ENCODE measurements at regions not wholly inside any gene's neighbourhood (a gene's known extent, or its start where the extent isn't known, plus 50 kb on each side); places are given as distances from the start of the nearest gene placed in this dataset.

DNA sequence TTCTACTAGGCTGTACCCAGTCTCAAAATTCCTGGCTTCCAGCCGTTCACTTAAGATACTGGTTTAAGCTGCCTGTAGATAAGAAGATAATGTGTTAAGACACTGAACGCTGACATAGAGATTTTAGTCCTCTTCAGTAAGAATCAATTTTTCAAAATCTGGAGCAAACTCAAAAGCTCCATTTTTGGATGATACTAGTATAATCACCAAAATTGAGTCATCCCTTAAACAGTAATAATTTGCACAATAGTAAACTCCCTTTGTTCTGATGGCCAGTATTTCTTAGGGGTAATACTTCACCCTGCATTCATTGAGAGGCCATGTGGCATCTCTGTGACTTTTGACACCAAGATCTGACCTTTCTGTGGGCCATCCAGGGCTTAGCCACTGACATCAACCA is 299.8 kb upstream of the USP25 start:
- Mint-ChIP-seq H3K36me3 (ENCODE audit: low read depth) (no peaks in the 10 kb centered on the region), H3K4me3 (no peak overlapping the region), H3K4me1 (no peaks in the 10 kb centered on the region), H3K27ac (no peak overlapping the region), H3K27me3 (no peaks in the 10 kb centered on the region), H3K9me3 (peaks cover 6% of the 10 kb centered on the region)
- TF ChIP-seq, protein P1, sequence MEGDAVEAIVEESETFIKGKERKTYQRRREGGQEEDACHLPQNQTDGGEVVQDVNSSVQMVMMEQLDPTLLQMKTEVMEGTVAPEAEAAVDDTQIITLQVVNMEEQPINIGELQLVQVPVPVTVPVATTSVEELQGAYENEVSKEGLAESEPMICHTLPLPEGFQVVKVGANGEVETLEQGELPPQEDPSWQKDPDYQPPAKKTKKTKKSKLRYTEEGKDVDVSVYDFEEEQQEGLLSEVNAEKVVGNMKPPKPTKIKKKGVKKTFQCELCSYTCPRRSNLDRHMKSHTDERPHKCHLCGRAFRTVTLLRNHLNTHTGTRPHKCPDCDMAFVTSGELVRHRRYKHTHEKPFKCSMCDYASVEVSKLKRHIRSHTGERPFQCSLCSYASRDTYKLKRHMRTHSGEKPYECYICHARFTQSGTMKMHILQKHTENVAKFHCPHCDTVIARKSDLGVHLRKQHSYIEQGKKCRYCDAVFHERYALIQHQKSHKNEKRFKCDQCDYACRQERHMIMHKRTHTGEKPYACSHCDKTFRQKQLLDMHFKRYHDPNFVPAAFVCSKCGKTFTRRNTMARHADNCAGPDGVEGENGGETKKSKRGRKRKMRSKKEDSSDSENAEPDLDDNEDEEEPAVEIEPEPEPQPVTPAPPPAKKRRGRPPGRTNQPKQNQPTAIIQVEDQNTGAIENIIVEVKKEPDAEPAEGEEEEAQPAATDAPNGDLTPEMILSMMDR (IDR thresholded peaks at IDR 0.05), result no peak
- CTCF ChIA-PET, result no interaction called here
- intact Hi-C loops (cut with micrococcal nuclease), result no loop called here
- POLR2A ChIA-PET, result no interaction called here
- no peak for ATAC-seq (ENCODE audit: low read depth)
- DNase-seq, result no peak

DNA sequence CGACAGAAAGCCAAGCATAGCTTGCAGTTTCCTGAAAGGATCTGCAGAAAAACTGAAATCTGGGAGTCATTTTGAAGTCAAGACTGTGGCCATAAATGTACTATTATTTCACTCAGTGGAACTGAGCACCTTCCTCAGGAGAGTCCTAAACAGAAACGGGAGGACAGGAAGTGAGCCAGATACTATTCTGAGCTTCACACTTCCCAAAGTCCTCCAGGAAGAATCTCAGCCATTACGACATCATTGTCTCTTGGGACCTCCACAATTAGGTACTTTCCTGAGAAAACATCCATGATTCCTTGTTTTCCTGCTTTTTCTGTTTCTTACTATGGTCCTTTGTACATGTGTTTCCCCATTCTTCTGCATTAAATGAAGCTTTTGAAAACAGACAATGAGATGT is 299.2 kb upstream of the USP25 start:
- H3K27ac Mint-ChIP-seq, result no peak overlapping the region
- H3K9me3 Mint-ChIP-seq, result peaks cover 6% of the 10 kb centered on the region

DNA sequence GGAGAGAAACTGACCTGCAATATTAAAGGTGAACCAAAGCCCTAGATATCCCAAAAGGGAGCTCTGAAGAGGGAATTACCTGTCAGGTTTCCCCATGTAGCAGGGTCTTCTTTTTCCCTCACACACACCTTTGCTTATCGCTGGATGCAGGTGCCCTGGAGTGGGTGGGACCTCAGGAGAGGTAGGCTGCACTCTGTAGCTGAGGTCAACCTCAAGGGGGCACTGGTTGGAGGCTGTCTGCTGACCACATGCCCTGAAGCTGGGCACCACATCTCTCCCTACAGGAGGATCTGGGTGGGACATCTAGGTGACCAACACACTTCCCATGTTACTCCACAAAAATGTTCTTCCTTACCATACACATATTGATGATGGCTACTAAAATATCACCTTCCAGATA is 298.7 kb upstream of the USP25 start:
- TF ChIP-seq, protein P1 (IDR thresholded peaks at IDR 0.05), result no peak
- no peak overlapping the region for H3K27ac Mint-ChIP-seq
- no peaks in the 10 kb centered on the region for H3K27me3 Mint-ChIP-seq
- ATAC-seq (ENCODE audit: low read depth), result no peak
- peaks cover 6% of the 10 kb centered on the region for H3K9me3 Mint-ChIP-seq
- DNase-seq, result no peak
- no peaks in the 10 kb centered on the region for H3K36me3 Mint-ChIP-seq (ENCODE audit: low read depth)
- ChIA-PET CTCF (no interaction called here), POLR2A (interaction anchor here (0.5 kb wide), 1 partner anchor 46 kb away, joined by 5 read pairs; no protein-coding TSS in a partner anchor)
- no peak overlapping the region for H3K4me3 Mint-ChIP-seq
- H3K4me1 Mint-ChIP-seq, result no peaks in the 10 kb centered on the region
- intact Hi-C loops (cut with micrococcal nuclease), result no loop called here

More for the DNA sequence above, 299.2 kb upstream of the USP25 start:
- H3K4me1 Mint-ChIP-seq, result no peaks in the 10 kb centered on the region
- no peak for DNase-seq
- intact Hi-C loops (cut with micrococcal nuclease), result no loop called here
- ATAC-seq (ENCODE audit: low read depth), result no peak
- ChIA-PET POLR2A (no interaction called here), CTCF (no interaction called here)
- no peaks in the 10 kb centered on the region for H3K27me3 Mint-ChIP-seq
- H3K36me3 Mint-ChIP-seq (ENCODE audit: low read depth), result no peaks in the 10 kb centered on the region
- TF ChIP-seq, protein P1 (IDR thresholded peaks at IDR 0.05), result no peak
- H3K4me3 Mint-ChIP-seq, result no peak overlapping the region

DNA sequence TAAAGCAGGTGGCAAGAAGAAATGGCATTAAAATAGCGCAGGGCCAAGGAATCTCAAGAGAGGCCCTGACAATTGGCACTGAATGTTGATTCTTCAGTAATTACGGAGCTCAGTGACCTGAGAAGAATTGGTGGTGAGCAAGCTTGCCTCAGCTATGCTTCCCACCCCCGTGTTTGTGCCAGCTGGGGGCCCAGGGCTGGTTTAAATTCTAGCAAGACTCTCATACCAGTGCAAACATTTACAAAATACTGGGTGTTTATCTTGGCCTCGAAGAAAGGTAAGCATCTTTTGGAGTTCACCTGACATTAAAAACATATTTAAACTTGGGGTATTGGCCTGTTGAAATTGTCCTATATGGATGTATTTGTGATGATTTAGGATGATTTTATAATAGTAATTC is 296.7 kb upstream of the USP25 start:
- no peaks in the 10 kb centered on the region for H3K4me1 Mint-ChIP-seq
- no peak overlapping the region for H3K27ac Mint-ChIP-seq
- H3K27me3 Mint-ChIP-seq, result no peaks in the 10 kb centered on the region
- ChIA-PET POLR2A (no interaction called here), CTCF (no interaction called here)
- ATAC-seq (ENCODE audit: low read depth) (no peak), DNase-seq (no peak)
- TF ChIP-seq, protein P1 (IDR thresholded peaks at IDR 0.05), result no peak
- H3K9me3 Mint-ChIP-seq, result peaks cover 6% of the 10 kb centered on the region
- H3K4me3 Mint-ChIP-seq, result no peak overlapping the region
- no peaks in the 10 kb centered on the region for H3K36me3 Mint-ChIP-seq (ENCODE audit: low read depth)
- intact Hi-C loops (cut with micrococcal nuclease), result no loop called here

DNA sequence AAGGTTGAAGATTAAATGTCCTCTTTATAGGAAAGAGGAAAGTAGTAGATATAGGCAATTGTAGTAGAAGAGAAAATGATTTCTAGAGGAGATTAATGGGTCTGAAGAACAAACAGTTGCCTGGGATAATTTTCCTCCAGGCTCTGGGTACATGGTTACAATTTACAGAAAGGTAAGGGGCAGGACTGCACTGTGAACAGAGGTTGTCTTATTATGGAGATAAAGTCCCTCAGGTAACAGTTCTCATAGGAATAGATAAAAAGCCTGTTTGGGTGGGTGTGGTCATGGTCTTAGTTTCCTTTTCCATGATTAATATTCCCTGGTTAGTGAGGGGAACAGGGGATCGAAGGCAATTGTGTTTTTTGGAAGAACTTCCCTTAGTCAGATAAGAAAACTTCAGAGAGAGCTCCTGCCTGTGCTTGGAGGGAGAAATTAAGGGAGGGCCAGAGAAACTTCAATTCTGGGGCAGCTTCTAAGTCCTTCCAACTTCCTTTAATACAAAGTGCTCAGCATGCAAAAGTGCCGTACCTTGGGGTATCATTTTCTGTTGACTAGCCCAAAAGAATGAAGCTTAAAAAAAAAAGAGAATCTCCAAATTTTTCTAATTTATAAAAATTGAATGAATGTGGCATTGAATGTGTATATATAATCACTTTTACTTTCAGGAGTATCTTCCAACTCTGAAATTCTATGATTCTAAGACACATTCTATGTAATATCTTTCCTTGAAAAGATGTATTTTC is 295.4 kb upstream of the USP25 start:
- peaks cover 6% of the 10 kb centered on the region for H3K9me3 Mint-ChIP-seq

More for the DNA sequence above, 295.4 kb upstream of the USP25 start:
- CTCF ChIA-PET, result no interaction called here
- H3K4me3 Mint-ChIP-seq, result no peak overlapping the region
- ATAC-seq (ENCODE audit: low read depth) (no peak), DNase-seq (no peak)
- H3K36me3 Mint-ChIP-seq (ENCODE audit: low read depth), result no peaks in the 10 kb centered on the region
- no peak overlapping the region for H3K27ac Mint-ChIP-seq
- no peaks in the 10 kb centered on the region for H3K27me3 Mint-ChIP-seq
- no peaks in the 10 kb centered on the region for H3K4me1 Mint-ChIP-seq
- intact Hi-C loops (cut with micrococcal nuclease), result no loop called here
- POLR2A ChIA-PET, result no interaction called here
- TF ChIP-seq, protein P1 (IDR thresholded peaks at IDR 0.05), result no peak

Measured in activated B cell treated with CpG ODN at 0.5 μM for 24 hours (primary cell).